GM21737 (cell line): ENCODE measurements at regions not wholly inside any gene's neighbourhood (a gene's known extent, or its start where the extent isn't known, plus 50 kb on each side); places are given as distances from the start of the nearest gene placed in this dataset.

Source experiments
- ATAC-seq: cut with Tn5 transposase; IDR thresholded peaks from one replicate; pipeline ENCODE4 v1.9.1; 2021; ENCODE audit warnings: mild to moderate bottlenecking, moderate library complexity; ENCODE audit not compliant: unreplicated experiment

DNA sequence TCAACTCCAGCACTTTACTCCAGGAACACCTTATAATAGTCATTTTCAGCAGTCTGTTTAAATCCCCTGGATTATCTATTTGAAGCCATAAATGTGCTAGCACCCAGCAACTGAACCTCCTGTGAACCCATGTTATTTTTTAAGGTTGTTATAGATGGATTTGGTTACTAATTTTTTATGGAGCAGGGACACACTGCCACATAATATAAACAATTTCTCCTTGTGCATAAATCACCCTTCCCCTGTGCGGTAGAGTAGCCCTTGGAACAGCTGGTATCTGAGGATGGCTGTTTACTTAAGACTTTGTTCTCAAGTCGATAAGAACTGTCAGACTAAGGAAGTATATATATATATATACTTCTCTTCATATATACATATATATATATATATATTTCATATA, 367.4 kb downstream of the EPHA4 start:
- ATAC-seq: no peak

DNA sequence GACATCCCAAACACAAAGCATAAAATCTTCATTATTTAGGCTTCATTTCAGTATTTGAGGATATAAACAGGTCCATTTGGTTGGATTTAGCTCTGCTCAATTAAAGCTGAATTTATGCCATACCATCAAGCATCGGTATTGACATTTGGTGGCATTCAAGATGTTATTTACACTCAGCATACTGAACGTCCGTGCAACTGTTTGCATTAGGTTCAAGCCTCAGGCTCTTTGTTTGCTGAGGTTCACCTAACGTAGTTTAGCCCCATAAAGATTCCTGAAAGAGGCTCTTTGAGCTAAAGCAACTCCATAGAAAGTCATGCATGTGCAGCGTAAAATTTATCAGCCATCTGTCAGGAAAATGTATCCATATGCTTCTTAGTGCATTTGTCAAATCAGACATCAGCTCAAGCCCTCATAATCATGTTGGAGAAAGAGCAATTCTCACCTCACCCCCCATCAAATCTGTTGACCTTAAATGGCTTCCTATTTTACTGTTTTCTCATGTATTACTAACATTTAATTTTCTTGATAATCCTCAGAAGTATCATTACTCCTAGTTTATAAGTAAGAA, 366.9 kb downstream of the EPHA4 start:
- no peak for ATAC-seq

DNA sequence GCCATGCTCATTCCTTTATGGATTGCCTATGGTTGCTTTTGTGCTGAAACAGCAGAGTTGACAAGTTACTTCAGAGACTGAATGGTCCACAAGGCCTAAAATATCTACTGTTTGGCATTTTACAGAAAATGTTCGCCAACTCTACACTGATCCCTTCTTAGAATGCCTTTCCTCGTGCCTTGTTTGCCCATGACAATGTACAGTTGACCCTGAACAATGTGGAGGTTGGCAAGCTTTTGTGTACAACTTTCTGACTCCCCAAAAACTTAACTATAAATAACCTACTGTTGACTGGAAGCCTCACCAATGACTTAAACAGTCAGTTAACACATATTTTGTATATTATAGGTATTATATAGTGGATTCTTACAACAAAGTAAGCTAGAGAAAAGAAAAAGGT, 361.4 kb downstream of the EPHA4 start:
- no peak for ATAC-seq

DNA sequence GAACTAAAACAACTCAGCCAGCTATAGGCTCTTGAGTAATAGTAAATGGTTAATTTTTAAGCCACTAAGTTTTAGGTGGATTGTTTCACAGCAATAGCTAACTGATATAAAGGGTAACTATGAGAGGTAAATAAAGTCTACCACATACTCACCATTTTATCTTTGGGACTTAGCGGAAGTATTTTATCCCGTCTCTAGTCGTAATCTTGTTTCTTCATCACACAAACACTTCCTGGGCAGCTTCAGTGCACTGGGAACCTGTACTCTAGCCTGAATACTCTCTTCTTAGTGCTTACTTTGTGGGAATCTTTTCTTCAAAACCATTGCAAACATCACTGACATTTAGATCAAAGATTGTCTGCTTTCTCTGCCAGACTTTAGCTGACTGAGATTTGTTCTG, 360.5 kb downstream of the EPHA4 start:
- no peak for ATAC-seq

DNA sequence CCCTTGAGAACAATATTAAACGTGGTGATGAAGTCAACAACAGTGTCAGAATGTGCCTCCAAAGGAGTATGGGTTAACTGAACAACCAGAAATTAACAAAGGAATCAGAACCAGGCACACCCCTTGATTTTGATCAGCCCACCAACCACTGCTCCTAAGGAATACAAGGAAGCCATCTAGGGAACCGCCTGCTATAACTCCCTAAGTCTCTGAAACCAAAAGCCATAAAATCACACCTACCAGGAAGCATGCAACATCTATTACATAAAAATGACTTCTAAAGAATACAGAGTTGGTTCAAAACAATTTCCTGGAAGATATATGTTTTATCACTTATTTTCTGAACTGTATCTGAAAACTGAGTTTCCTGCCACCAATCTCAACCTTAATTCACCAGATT, 360.0 kb downstream of the EPHA4 start:
- no peak for ATAC-seq

DNA sequence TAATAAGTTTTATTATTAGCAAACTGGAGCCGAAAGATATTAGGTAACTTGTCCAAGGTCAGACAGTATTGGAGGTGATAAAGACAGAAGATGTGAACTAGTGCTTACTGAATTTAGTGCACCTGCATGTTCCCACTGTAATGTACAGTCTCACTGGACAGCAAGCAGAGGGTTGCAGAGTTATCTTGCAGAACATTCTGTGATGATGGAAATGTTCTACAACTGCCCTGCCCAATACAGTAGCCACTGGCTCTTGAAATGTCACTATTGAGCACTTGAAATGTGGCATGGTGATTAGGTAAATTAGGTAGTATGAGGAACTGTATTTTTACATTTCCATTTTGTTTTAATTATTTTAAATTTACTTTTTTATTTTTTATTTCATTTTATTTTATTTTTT, 356.6 kb downstream of the EPHA4 start:
- ATAC-seq: no peak

DNA sequence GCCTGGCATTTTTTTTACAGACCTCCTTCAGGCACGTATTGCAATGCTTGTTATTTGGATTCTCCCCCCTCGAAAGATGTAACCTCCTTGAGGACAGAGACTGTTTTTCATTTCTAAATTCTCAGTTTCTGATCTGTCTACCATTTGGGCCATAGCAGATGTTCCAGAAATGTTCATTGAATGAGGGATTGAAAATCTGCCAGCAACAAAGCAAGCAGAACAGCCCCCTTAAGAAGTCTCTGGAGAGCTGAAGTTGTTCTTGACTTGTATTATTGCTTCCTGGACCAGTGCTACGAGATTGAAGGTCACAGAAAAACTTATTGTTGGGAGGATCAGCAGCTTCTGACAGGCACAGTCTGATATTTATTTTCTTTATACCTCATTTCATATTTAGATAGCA, 355.5 kb downstream of the EPHA4 start:
- ATAC-seq: no peak

DNA sequence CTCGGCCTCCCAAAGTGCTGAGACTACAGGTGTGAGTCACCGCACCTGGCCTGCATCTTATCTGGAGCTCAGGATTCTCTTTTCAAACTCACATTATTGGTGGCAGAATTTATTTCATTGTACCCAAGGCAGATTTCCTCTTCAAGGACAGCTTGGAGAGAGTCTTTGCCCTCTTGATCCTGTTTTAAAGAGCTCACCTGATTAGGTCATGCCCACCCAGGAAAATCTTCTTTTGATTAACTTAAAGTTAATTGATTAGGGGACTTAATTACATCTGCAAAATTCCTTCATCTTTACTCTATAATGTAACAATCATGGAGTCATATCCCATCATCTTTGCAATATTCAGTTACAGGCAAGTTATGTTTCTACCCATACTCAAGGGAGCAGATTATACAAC, 346.4 kb downstream of the EPHA4 start:
- no peak for ATAC-seq

DNA sequence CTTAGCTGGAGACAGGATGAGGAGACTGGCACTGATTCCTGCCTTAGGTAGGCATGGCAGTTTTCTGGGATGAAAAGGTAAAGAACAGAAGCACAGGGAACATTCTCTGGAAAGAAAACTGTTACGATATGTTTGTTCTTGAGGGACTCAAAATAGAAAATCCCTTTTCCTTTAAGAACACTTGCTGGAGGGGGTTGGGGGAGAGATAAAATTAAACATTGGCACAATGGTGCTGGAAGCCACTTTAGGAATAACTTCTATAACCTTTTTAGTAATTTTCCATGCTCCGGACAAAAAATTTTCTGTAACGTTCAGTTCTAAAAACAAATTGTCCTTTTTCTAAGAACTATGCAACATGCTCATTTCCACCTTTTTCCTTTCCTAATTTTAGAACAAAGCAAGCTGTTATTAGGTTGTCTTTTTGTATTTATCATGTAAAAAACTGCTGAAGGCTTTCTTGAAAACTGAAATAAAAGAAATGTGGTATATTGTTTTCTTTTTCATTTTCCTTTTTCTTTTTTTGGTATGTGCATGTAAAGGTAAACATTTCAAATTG, 343.8 kb downstream of the EPHA4 start:
- ATAC-seq: no peak

DNA sequence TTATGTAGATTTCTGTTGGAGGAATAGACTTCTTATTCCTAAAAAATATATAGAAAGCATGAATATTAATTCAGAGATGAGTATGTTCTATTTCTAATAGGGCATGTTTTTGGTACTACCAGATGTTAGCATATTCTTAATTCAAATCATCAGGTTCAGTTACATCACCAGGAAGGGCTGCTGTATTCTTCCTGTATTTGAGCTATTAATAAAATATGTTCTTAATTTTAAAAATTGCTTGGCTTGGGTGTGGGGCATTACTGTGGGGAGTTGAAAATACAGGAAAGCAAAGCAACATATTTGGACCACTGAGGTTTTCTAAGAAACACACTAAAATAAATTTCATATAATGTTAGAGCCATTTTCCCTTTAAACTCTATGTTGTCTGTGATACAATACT, 343.0 kb downstream of the EPHA4 start:
- no peak for ATAC-seq

DNA sequence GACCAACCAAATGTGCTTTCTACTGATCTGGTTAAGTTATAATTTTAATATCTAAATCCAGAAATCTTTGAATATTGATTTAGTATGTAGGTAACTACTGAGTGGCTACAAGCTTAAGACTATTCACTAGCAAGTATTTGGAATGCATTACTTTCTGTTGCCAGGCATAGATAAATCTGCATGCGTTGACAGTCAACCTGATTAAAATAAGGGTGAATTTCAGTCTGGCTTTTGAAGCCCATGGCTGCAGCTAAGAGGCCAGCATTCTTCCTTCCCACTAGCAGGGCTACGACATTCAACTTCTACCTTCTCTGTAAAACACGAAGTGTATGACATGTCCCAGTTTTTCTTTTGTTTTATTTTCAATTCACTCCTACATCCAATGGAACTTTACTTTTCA, 340.6 kb downstream of the EPHA4 start:
- ATAC-seq: no peak

DNA sequence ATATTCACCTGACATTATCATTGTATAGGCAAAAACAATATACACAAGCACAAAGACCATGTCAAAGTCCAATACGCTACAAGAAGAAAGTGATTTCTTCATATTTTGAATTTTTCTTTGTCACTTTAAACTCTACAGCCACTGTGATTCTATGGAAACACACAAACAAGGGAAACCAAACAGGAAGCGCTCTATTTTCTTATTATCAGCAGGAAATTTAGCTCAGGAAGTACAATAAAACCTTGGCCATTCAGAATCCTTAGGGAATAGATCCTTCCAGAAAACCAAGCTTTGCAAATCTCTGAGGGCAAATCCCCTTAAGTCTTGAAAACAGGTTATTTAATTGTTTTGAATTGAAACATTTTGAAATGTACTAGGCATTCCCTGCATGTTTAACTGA, 336.2 kb downstream of the EPHA4 start:
- no peak for ATAC-seq

DNA sequence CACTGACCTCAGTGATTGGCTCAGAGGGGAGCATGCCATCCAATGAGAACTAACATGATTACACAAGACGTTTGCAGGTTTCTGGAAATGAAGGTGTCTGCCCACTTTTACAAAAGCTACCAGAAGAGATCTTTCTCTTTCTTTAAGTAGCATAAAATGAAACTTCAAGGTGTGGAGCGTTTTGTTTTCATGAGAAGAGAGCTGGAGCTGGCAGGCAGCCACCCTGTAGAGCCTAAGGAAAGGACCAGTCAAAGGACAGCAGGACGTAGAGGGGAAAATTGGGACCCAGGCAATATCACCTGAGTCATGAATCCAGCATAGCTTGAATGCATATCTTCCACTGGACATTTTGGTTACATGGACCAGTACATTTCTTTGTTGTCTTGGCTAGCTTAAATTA, 331.0 kb downstream of the EPHA4 start:
- ATAC-seq: no peak

DNA sequence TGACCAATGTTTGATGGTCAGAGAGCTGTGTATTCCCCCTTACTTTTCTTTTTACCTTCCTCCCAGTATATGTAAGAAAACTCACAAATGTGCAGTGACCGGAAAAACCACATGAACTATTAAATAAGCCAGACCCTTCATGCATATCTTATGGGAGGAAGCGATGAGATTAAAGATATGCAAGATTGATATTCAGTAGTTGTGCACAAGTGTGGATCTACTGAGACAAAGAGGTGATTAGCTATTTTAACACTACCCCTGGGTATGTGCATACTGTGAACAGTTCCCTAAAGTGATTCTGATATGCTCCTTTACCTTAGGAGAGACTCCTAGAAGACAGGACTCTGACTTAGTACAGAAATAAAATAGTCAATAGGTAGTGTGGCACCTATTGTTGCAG, 328.3 kb downstream of the EPHA4 start:
- no peak for ATAC-seq

DNA sequence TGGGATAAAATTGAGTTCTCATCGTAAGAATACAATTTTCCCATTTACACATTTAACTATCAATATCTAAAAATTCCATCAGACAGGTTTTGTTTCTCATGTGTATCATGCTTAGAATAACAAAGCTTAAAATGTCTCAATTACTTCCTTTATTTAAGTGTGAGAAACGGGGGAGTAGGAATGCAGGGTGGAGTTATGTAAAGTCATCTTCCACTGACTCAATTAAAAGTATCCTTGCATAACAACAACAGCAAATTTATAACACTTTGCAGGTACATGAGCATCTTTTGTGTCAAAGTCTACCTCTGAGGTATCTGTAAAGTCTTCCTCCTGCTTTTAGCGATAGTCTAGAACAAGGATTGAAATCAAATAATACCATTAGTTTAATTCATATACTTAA, 327.1 kb downstream of the EPHA4 start:
- no peak for ATAC-seq

DNA sequence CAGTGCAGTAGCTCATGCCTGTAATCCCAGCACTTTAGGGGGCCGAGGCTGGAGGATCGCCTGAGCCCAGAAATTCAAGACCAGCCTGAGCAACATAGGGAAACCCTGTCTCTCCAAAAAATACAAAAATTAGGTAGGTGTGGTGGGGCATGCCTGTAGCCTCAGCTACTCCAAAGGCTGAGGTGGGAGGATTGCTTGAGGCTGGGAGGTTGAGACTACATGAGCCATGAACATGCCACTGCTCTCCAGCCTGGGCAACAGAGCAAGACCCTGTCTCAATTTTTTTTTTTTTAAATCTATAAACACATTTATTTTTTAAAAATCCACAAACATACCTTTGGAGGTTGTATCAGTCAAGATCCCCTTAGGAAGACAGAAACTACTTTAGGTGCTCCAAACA, 326.3 kb downstream of the EPHA4 start:
- no peak for ATAC-seq

DNA sequence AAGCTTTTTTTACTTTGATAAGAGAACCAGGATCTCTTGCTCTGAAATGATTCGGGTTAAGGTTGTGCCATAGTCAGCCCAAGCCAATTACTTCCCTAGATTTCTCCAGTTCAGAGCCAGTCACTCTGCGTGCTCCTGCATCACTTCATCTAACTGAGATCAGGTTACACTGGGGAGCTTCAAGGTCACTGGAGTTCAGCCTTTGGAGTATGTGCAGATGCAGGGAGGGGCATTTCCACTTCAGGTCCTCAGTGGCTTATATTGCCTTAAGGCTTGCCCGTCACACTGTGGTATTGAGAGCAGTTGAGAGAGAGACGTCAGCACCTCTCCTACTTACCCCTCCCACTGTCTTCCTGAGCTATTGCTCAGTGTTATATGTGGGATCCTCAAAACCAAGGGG, 317.8 kb downstream of the EPHA4 start:
- ATAC-seq: no peak

DNA sequence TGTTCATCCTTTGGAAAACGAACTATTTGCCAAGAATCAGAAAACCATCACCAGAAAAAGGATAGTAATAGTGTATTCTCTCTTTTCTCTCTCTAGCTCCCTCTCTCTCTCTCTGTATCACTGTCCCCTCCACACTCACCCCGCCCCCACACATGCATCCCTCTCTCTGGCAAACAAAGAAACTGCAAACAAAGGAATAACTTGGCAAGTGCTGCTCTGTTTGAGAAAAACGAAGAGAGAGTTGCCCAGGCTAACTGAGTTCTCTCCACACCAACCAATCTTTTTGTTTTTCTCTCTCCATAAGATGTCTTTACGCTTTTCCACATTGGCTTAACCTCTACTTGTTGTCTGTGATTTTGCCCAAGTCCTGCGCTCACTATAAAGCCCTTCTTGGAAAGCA, 316.2 kb downstream of the EPHA4 start:
- no peak for ATAC-seq

DNA sequence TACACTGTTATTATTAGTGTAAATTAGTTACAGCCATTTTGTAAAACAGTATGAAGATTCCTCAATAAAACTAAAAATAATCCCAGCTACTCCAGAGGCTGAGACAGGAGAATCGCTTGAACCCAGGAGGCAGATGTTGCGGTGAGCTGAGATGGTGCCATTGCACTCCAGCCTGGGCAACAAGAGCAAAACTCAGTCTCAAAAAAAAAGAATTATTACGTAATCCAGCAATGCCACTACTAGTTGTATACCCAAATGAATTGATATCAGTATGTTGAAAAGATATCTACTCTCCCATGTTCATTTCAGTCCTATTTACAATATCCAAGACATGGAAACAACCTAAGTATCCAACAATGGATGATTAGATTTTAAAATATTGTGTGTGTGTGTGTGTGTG, 313.6 kb downstream of the EPHA4 start:
- ATAC-seq: no peak

DNA sequence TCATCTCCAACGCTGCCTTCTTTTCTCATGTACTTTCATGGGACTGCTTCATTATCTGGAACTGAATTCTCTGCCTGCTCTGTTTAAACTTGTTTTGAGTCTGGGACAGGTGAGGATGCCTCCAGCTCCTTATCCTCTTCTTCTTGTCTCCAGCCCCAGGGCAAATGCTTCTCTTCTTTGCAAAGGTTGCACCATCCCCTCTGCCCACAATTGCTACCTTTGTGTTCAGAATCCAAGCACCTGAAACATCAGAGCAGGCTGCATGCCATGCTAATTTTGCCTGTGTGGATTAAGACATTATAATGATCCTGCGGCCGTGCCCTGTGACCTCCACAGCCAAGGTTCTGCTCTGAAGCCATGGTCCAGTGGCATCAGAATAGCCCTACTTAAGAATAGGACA, 309.5 kb downstream of the EPHA4 start:
- ATAC-seq: no peak

DNA sequence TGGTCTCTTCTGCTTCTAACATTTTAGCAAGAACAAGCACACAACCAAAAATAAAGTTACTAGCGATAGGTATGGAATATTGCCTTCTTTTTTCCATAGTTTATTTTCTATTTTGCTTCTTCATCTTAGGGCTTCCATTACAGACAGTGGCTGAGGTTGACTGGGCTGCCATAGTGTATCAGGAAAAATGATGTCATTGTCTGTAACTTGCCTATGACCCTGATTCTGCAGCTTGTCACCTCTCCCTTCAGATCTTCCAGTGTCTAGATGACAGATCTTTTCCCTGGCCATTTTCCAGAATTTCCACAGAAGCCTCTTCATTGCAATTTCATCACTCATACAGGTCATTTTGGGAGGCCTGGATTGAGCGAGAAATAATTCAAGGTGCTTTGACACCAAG, 308.5 kb downstream of the EPHA4 start:
- no peak for ATAC-seq

DNA sequence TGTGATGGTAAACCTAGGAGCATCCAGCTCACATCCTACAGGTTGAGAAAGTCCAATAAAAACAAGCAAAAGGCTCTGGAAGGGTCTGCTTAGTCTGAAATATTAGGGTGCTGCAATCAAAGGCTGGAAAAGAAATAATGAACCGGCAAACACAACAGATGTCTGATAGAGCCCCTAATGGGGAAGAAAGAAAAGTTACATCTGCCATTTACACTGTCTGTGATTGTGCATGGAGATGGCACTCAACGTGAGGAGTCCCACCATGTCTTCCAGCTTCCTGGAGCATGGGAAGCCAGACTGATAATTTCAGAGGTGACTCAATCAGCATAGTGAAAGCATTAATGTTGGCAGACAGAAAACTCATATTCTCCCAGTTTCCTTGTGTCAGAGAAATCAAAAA, 307.8 kb downstream of the EPHA4 start:
- ATAC-seq: no peak

DNA sequence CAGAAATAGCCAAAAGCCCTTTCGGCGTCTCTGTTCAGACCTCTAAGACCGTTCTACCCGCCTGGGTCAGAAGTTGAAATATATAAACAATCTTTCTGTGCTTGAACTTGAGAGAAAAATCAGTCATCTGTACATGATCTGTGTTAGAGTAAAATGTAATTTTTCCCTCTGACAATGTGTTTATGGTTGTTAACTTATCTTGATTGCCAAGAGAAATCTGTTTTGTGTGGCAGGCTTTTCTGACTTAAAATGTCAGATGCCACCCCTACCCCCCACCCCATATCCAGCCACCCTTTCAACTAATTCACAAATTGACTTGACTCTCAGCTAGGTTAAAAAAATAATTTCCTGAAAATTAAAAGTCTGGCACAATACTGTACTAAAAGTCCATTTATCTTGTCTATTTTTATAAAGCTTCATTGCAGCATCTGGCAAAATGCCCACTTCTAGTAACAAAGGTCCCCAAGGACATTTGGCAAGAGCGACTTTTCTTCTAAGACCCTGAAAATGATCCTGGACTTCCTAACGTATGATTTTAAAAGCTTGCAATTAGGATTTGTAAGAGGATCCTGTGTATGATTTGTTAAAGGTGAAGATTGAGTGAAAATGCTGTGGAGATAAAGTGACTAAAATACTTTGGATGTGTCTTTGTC, 304.2 kb downstream of the EPHA4 start:
- no peak for ATAC-seq
